ENCODE measurements at regions not wholly inside any gene's neighbourhood (a gene's known extent, or its start where the extent isn't known, plus 50 kb on each side); places are given as distances from the start of the nearest gene placed in this dataset.

DNA sequence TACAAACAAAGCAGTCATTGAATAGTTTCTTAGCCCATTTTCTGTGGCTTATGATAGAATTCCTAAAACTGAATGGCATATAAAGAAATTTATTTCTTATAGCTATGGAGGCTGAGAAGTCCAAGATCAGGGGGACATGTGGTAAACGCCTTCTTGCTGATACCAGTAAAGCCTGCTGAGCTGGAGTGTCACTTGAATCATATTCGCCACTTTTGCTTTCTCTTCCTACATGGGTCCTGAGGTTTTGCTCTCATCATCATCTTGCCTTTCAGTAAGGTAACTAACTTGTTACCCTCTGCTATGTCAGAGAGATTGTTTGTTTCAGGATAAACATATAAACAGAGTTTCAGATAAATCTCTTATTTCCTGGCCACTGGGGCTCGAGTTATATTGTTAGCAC lies 203.3 kb upstream of the DMRT1 start:
- DNase-seq (ENCODE audit: extremely low read depth, low read depth): no peak
- TF ChIP-seq, protein P1, sequence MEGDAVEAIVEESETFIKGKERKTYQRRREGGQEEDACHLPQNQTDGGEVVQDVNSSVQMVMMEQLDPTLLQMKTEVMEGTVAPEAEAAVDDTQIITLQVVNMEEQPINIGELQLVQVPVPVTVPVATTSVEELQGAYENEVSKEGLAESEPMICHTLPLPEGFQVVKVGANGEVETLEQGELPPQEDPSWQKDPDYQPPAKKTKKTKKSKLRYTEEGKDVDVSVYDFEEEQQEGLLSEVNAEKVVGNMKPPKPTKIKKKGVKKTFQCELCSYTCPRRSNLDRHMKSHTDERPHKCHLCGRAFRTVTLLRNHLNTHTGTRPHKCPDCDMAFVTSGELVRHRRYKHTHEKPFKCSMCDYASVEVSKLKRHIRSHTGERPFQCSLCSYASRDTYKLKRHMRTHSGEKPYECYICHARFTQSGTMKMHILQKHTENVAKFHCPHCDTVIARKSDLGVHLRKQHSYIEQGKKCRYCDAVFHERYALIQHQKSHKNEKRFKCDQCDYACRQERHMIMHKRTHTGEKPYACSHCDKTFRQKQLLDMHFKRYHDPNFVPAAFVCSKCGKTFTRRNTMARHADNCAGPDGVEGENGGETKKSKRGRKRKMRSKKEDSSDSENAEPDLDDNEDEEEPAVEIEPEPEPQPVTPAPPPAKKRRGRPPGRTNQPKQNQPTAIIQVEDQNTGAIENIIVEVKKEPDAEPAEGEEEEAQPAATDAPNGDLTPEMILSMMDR (IDR thresholded peaks at IDR 0.05; ENCODE audit: low read depth, low read length, missing control alignments): no peak
- no peak overlapping the region for H3K4me3 ChIP-seq (replicated peaks; ENCODE audit: low read depth, low read length)

DNA sequence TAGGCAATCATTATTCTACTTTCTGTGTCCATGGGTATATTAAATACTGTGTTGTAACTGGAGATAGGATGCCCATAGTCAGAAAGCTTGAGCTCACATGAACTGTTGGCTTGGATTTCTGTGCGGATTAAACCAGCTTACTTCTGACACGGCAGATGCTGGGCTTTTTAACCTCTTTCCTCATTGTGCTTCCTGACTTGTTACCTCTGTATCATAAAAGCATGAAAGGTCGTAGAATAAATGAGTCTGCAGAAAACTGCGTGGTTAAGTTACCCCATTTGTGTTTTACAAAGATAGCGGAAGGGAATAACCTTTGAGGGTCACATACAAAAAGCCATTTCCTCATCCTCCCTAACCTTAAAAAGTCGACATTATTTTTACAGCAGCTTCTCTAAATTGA lies 199.5 kb upstream of the DMRT1 start:
- no peak overlapping the region for H3K4me3 ChIP-seq (replicated peaks; ENCODE audit: low read depth, low read length)
- TF ChIP-seq, protein P1 (IDR thresholded peaks at IDR 0.05; ENCODE audit: low read depth, low read length, missing control alignments): no peak
- no peak for DNase-seq (ENCODE audit: extremely low read depth, low read depth)

DNA sequence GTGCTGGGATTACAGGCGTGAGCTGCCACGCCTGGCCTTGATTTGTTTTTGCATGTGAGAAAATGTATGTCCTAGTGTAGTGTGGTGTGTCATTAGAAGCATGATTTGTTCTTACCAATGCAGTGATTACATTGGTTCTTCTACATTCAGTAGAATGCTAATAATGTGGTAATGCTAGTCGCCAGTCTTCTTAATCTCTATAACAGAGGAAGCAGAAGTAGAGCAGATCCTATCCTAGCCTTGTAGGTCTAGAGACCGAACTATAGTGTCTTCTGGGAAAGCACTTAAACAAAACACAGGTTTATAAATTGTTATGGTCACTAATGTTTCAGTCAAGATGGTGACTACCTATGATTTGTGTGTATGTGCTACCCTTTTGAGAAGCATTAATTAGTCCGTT lies 197.5 kb upstream of the DMRT1 start:
- DNase-seq (ENCODE audit: extremely low read depth, low read depth): no peak
- TF ChIP-seq, protein P1 (IDR thresholded peaks at IDR 0.05; ENCODE audit: low read depth, low read length, missing control alignments): no peak
- no peak overlapping the region for H3K4me3 ChIP-seq (replicated peaks; ENCODE audit: low read depth, low read length)

DNA sequence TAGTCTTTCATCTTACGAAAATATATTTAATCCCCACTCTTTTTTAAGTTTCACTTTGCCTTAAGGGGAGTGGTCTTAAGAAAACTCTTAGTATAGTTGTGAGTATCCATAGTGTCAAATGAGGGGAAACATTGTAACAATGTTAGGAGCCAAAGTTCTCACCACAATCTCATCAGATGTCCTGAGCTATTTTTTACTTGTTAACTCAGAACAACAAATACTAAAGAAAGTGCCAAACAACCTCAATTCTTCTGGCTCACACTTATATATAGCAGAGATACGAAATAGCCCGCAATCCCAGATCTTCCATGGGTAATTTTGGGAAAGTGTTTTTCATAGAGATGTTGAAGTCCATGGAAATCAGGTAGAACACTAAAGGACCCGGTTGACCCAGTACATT lies 194.0 kb upstream of the DMRT1 start:
- no peak overlapping the region for H3K4me3 ChIP-seq (replicated peaks; ENCODE audit: low read depth, low read length)
- no peak for DNase-seq (ENCODE audit: extremely low read depth, low read depth)
- TF ChIP-seq, protein P1 (IDR thresholded peaks at IDR 0.05; ENCODE audit: low read depth, low read length, missing control alignments): no peak

DNA sequence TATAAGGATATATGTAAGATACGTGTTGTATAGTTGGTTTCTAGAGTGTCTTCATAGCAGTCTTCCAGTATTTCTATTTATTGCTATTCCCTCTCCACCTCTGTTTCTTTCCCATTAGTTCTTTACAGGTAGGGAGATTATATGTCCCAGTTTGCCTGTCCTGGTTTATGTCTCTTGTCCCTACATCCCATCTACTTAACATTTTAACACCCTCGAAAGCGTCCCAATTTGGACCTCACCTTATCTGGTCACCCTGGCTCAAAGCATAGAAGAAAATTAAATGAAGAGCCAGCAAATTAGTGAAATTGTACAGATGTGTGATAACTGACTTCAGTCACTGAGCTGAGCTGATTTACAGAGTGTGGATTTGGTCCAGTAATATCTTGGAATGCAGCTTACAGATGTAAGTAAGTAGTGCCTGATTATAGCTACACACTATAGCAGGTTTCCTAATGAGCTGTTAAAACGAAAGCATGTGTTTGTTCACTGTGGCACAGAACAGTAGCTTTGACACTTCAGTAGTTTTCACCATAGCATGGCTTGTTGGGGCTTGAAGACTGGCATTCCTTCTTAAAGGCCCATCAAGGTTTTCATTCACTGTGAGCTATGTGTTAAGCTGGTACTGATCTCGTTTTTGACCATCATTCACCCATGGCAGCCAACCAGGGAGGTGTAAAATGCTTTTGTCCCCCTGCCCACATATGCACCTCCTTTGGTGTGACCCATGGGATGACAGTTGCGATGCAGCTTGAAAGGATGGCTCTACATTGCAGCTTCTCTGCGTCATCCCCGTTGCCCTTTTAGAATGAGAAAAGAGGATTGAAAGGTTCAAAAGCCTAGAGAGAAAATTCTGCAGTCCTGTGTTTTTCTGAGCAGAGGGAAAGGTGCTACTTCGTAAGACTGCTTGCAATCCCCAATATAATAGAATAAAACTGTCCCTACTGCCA lies 192.1 kb upstream of the DMRT1 start:
- TF ChIP-seq, protein P1 (IDR thresholded peaks at IDR 0.05; ENCODE audit: low read depth, low read length, missing control alignments): no peak
- DNase-seq (ENCODE audit: extremely low read depth, low read depth): no peak
- no peak overlapping the region for H3K4me3 ChIP-seq (replicated peaks; ENCODE audit: low read depth, low read length)

DNA sequence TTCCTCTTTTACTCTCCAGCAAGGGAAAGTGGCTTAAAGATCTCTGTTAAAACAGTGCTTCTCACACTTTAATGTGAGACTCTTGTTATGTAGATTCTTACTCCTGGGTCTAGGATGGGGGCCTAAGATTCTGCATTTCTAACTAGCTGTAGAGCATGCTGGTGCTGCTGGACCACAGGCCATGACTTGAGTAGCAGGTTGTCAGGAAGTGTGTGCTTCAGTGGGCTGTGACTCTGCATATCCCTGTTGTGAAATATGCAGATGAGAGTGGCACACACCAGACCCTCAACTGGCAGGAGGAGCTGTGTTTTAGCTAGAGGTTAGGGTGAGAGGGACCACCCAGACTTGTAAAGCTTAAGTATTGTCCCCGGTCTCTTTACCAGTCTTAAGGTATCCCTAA lies 191.1 kb upstream of the DMRT1 start:
- DNase-seq (ENCODE audit: extremely low read depth, low read depth): no peak
- TF ChIP-seq, protein P1 (IDR thresholded peaks at IDR 0.05; ENCODE audit: low read depth, low read length, missing control alignments): no peak
- H3K4me3 ChIP-seq (replicated peaks; ENCODE audit: low read depth, low read length): no peak overlapping the region
